Activated T-helper 1 cell treated with Interleukin-2 at 50 U/mL for 16 hours (primary cell): ENCODE measurements at regions not wholly inside any gene's neighbourhood (a gene's known extent, or its start where the extent isn't known, plus 50 kb on each side); places are given as distances from the start of the nearest gene placed in this dataset.
"Not testable (repeated sequence)": the region's sequence is repeated elsewhere in the genome, so short reads cannot be mapped to it uniquely, and the experiment has no call there.

ENCODE experiments used
- DNase-seq: peaks from one replicate; pipeline ENCODE4 v3.0.0-alpha.2; 2020; ENCODE audit warnings: low read depth

DNA sequence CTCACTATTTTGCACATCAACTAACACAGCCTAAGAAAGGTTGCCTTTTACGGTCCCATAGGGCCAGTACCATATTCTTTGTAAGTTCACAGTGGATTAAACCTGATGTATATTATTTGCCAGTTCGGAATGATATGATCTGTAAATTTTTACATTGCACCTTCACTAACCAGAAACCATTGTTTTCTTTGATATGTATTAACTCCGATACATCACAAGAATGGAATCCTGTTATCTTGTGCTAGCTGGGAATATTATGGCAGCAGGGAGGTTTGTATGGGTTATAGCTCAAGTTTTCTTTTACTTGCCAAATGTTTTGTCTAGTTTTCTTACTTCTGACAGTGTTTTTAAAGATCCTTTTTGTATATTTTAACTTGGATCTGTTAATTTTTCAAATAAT lies 51.4 kb upstream of the S1PR1 start:
- DNase-seq, result no peak

DNA sequence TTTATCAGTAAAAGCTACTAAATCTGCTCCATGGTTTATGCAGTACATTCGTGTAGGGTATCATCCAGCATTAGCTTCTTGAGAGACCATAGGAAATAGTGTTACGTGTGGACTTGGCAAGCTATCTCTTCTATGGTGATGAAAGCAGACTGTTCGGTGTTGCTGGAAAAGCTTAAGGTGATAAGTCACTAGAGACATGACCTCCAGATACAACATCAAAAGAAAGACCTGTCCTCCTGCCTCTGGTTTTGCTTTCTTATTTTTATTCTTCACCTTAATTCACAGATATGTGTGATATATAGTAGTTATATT lies 53.5 kb upstream of the S1PR1 start:
- no peak for DNase-seq

DNA sequence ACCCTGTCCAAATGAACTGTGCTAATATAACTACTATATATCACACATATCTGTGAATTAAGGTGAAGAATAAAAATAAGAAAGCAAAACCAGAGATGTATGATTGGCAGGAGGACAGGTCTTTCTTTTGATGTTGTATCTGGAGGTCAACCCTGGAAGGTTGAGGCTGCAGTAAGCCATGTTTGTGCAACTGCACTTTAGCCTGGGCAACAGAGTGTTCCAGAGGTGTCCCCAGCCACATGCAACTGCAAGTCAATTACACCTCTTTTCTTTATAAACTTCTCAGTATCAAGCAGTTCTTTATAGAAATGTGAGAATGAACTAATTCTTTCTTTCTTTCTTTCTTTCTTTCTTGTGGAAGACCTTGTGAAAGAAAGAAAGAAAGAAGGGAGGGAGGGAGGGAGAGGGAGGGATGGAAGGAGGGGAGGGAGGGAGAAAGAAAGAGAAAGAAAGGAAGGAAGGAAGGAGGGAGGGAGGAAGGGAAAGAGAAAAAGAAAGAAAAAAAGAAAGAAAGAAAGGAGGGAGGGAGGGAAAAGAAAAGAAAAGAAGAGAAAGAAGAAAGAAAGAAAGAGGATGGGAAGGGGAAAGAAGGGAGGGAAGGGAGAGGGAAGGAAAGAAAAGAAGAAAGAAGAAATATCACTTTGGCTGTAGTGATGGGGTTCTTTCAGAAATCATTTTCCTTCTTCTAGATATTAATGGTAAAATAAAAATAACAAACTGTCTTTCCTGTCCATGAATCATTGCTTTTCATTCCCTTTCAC lies 54.0 kb upstream of the S1PR1 start:
- DNase-seq, result no peak

DNA sequence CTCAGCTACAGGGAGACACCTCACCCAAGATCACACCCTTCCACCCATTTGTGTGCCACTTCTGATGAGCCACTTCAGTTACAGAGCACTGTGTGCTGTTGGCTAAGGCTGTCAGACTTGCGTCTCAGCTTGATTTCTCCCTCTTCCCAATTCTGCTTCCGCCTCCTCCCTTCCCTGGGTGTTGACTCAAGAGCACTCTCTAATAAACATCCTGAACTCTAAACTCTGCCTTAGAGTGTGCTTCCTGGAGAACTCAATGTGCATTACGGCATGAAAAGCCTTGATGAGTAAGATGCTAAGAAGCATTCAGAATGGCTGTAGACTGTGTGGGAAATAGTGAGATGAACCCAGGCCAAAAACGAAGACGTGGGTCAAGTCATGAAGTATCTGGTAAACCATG lies 54.9 kb upstream of the S1PR1 start:
- DNase-seq, result no peak

DNA sequence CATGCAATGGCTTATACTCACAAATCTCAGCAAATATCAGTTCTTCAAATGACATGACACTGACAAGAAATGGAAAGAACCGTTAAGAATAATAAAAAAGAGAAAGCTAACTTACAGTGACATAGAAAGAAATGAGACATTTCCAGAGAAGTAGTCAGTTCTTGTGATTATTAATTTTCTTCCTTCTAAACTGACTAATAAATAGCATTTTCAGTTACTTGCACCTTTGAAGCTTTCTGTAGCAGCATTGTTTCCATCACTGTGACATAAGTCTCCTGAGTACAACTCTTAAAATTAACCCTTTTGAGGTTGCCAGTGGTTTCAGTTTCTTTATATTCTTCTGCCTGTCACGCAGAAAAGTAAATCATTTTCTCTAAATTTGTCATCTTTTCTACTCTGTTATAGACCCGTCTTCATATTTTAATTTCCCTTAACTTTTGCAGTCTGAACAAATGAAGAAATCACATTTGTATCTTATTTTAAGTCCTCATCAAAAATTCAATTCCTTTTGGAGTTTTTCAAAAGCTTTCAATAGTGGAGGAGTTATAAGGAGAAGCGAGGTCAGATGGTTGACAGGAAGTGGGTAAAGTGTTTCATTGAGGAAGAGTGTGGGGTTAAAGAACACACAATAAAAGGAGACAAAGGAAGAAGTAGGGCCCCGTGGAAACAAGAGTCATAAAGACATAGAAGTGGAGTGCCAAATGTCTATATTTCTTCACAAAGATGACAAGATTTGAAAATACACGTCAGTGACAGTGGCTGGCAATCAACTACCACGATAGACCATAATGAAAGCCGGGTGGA lies 57.9 kb upstream of the S1PR1 start:
- no peak for DNase-seq

DNA sequence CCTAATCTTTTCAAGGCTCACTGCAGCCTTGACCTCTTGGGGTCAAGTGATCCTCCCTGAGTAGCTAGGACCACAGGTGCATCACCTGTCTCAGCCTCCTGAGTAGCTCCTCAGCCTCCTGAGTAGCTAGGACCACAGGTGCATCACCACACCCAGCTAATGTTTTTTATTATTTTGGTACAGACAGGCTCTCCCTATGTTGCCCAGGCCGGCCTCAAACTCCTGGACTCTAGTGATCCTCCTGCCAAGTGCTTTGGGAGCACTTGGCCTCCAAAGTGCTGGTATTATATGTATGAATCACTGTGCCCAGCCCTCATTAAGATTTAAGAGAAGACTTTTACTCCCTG lies 58.5 kb upstream of the S1PR1 start:
- DNase-seq, result no peak

DNA sequence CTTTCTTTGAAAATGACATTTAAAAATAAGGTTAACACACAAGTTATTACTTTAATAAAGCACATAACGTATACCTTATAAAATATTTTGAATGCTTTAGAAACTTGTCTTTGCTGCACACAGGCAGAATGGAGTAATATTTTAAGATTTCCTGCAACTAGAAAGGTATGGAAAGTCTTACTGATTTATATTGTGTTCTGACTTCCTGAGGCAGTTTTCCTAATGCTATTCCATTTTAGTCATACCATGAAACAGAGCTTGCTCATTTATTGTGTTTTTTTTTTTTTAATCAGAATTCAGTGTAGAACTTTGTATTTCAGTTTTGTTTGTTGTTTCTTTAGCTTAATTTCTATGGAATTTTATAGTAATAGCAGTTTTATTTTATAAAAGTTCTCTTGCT lies 60.9 kb upstream of the S1PR1 start:
- no peak for DNase-seq

DNA sequence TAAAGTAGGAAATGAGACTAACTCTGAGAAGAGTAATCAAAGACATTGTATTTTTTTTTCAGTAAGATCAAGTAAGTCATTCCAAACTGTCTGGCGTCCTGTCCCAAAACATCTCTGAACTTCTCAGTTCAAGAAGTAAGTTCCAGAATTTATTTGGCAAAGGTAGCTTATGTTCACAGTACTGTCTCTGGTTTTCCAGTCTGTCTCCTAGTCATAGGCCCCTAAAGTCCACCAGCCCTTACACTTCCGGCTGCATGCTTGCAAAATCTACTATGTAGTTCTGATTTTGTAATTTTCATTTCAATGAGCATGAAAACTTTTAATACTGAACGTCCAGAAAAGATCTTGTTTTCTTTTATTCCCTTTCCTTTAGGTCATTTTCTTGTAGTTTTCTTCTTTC lies 61.4 kb upstream of the S1PR1 start:
- DNase-seq, result no peak

DNA sequence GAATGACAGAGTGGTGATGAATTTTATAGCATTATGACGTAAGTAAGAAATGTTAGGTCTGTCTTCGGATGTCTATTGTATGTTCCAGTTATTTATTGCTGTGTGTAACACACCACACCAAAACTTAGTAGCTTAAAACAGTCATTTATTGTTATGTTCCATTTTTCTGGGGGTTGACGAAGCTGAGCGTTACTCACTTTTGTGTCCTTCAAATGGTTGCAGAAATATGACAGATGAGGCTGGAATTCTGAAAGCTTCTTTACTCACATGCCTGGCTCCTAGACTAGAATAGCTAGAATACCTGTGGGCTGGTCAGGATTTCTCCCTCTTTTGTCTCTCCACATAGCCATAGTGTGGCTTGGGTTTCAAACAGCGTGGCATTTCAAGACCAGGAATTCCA lies 62.1 kb upstream of the S1PR1 start:
- no peak for DNase-seq

DNA sequence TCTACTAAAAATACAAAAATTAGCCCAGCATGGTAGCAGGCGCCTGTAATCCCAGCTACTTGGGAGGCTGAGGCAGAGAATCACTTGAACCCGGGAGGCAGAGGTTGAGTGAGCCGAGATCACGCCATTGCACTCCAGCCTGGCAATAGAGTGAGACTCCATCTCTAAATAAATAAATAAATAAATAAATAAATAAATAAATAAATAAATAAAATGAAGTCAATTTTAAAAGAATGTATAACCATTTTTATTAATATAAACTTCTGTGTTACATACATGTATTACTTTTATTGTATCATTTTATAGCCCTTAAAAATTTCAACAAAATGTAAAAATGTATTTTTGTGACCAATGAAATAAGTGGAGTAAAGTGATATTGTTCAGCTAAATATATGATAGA lies 62.5 kb upstream of the S1PR1 start:
- not testable (repeated sequence) for DNase-seq

DNA sequence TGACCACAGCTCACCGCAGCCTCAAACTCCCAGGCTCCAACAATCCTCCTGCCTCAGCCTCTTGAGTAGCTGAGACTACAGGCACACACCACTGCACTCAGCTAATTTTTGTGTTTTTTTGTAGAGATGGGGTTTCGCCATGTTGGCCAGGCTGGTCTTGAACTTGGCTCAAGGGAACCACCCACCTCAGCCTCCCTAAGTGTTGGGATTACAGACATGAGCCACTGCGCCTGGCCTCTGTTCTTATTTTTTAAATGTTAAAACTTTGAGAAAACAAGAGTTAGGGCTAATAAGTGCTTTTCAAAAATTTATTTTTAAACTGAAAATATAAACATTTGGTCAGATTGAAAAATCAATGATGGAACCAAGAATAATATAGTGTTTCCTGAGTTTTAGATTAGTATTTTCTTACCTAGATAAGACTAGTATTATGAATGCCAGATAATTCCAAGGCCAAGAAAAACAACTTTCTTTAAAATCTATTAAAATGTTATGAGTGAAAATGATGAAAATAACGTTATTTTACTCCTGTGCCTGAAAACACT lies 66.2 kb upstream of the S1PR1 start:
- no peak for DNase-seq

DNA sequence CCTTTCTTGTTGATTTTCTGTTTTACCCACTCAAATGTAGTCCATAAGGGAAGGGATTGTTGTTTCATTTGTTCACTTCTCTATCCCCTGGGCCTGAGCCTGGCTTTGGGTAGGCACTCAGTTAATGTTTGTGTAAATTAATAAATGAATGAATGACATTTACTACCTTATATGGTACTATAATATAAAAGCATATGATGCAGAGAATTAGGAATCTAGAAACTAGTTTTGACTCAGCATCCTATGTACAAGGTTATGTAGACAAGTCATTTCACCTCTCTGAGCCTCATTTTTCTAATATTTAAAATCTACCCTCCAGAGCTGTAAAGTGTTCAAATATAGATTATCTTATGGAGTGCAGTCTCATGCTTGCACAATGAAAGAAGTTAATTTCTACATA lies 68.9 kb upstream of the S1PR1 start:
- no peak for DNase-seq

DNA sequence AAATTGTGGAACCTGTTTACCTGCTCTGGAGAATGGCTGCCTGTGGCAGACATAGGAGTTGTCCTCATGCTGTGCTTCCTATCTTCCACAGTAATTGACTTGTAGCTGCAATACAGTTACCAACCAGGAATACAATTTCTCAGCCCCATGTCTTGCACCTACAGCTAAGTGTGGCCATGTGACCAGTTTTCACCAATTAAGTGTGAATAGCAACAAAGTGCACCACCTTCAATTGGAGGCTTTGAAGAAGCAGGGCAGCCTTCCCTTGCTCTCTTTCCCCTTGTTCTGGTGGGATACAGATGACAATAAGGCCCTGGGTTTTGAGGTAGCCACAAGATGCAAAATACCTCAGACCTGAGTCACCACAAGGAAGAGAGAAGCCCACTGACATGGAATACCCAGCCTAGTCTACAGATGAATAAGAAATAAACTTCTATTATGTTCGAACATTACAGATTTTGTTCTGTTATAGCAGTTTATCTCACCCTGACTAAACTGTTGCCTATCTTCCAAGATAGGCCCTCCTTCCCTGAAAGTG lies 70.2 kb upstream of the S1PR1 start:
- no peak for DNase-seq

DNA sequence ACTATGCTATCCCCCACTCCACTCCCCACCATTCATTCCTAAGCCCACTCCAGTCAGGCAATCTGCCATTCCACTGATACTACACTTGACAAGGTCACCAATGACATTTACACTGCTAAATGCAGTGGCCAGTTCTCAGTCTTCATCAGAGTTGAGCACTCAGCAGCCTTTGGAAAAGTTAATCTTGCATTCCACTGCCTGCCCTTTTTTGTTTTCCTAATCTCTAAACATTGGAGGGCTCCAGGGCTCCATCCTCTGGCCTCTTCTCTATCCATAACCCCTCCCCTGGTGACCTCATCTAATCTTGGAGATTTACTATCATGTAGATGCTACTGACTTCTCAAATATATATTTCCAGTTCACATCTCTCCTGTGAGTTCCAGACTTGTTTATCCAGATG lies 70.9 kb upstream of the S1PR1 start:
- no peak for DNase-seq

DNA sequence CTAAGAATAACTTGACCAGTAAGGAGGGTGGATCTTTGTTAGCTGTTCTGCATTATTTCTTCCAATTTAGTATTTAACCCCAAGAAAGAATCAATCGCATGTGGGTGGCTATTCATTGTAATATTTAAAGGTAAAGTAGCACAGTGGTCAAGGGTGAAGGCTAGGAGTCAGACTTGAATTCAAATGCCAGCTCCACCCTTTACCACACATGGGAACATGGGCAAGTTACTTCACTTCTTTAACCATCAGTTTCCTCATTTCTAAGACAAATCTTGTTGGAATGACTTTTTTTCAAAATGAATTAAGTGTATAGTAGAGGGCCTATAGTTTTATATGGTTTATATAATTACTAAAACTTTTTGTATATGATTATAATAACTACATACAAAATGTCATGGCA lies 71.3 kb upstream of the S1PR1 start:
- DNase-seq, result no peak

DNA sequence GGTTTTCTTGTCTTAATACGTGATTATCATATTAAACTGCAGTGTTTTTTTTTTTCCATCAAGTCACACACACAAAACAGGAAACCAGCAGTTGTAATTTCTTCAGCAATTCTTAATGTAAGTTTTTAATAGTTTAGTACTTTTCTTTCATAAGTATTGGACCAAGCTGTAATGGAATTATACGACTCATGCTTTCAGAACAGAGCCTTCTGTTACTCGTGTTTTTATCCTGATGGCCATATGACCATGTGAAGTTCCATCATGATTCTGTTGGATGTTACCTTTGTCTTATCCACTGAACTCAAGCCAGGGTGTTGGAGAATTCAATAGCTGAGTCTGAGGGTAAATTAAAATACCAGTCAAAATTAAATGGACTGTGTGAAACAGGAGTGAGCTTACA lies 72.0 kb upstream of the S1PR1 start:
- DNase-seq, result no peak

DNA sequence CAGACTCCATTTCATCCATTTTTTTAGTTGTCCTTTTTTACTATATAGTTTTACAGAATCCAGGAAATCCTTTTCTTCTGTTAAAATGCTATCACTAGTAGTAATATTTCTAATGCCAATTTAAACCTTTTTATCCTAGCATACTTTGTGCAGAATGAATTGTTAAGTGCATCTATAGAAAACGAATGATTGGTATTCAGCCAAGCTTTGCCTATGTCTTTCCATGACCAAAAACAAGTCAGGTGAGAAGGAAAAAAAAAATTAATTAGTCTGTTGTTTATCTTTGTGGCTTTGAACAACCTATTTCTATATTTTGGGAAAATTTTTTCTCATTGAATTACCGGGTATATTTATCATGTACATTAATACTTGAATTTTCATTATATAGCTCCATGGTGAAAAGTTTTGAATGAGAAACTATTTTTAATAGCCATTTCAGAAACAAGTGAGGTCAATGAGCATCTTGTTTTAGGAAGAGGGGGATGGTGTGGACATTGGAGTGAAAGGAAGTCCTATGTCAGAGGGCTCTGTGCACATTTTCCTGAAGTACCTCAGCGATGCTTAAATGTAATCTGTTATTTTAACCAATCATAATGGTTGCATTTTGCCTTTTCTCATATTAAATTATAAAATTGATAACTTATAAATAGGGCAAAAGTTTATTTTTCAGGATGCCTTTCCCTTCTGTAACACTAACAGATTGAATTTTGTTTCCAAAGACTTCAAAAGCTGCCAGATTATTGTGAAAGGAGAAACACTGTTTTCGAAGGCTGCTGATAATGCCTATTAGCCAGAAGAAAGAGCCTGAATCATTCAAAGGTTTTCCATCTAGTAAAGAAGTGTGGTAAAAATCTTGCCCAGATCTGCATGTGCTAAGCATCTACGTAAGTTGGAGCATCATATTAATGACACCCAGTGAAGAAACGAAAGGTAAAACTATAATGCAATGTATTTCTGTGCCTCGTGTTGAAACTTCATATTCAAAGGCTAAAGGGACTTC lies 73.8 kb upstream of the S1PR1 start:
- no peak for DNase-seq

DNA sequence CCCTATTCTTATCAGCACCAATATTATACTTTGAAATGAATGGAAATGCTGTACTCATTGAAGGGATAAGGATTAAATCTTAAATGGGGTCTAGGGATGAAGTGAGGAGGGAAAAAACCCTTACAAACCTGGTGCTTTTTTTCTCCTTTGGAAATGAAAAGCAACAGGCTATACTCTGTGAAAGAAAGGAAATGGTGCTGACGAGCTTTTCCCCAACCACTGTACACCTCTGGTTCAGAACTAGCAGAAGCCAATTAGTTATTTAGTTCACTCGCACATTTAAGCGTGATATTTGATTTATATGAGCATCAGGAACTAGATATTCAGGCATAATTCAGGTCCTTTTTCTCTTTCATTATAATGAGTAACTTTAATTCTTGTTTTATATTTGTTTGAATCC lies 74.5 kb upstream of the S1PR1 start:
- DNase-seq, result no peak

DNA sequence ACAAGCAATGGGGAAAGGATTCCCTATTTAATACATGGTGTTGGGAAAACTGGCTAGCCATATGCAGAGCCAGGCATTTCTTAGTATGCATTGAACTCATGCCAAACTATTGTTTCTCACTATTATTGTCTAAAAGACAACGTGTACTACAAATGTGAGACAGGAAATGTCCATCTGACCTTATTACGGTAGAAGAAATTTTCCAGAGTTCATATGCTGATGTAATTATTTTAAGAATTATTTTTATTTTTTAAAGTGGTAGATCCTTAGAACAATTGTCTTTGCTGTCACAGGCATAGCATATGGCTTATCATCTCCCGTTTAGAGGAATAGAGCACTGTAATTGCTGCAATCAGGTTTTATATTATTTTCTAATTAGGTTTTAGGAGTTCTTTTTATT lies 75.2 kb upstream of the S1PR1 start:
- no peak for DNase-seq

DNA sequence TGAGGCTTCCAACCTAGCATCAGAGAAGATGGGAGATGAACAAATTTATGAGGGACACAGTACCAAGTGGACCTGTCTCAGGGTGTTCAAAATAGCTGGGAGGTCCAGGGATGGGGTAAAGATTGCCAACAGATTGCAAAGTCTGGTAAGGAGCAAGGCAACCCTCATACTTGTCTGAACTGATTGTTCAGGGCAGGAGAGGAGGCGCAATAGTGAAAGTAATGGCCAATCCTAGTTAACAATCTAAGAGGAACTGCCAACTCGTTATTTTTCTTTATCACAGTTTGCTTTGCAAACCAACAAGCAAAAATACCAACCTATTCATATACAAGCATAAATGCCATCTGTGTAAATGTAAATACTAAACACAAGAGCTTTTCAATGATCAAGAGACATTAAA lies 78.4 kb upstream of the S1PR1 start:
- no peak for DNase-seq

DNA sequence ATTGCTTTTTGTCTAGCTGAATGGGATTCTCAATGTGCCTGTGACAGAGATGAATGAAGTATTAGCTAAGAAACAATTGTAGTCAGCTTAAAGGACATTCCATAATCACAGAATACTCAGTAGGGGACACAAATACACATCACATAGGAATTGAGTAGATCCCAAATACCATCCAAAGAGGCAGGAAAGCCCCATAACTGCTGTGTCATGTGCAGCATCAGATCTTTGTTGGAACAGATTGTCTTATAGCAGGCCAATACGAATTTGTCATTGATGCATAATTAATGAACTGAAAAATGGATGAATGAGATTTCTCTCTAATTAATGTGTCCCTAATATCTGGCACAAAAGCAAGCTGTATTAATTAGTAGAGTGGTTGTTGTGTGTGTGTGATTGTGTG lies 82.3 kb upstream of the S1PR1 start:
- no peak for DNase-seq

DNA sequence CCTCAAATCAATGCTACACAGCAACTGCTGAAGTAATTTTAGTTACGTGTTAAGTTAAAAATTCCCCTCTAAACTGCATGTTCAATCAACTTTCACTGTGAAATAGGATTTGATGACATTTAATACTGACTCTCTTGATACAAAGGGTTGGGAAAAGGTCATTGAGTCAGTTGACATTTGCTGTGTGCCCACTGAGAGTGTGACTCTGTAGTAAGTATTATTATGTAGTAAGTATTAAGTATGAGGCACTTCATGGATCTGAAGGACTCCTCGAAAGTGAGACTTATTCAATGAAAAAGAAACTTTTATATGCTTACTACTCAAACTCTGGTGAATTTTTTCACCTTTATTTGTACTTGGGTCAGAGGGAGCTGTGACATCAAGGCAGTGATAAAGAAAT lies 83.1 kb upstream of the S1PR1 start:
- DNase-seq, result no peak
